ENCODE measurements at regions not wholly inside any gene's neighbourhood (a gene's known extent, or its start where the extent isn't known, plus 50 kb on each side); places are given as distances from the start of the nearest gene placed in this dataset.
"Not testable (repeated sequence)": the region's sequence is repeated elsewhere in the genome, so short reads cannot be mapped to it uniquely, and the experiment has no call there.

- Histone ChIP-seq H3K9me3 (ENCODE audit: low read length) (no peaks in the 10 kb centered on the region), H3K36me3 (ENCODE audit: insufficient read depth, low read length) (no peaks in the 10 kb centered on the region), H4K20me1 (ENCODE audit: insufficient read depth, low read length) (no peaks in the 10 kb centered on the region; the same call in 1 of the 2 replicates), H3K4me1 (ENCODE audit: insufficient read depth, low read length, poor library complexity, severe bottlenecking) (no peaks in the 10 kb centered on the region), H3K4me2 (ENCODE audit: low read length) (no peak overlapping the region), H3K9me2 (ENCODE audit: insufficient read depth, low read length) (no peaks in the 10 kb centered on the region), H3K4me3 (ENCODE audit: low read depth, low read length, poor library complexity, severe bottlenecking) (no peak overlapping the region), H3K27ac (ENCODE audit: low read depth, low read length, poor library complexity, severe bottlenecking) (no peak overlapping the region), H3K79me2 (ENCODE audit: insufficient read depth, low read depth, low read length) (no peaks in the 10 kb centered on the region), H2AFZ (ENCODE audit: low read length) (no peak overlapping the region)
- ChIA-PET CTCF (ENCODE audit: unreplicated experiment) (no interaction called here), POLR2A (no interaction called here)
- TF ChIP-seq CTCF (conservative IDR thresholded peaks at IDR 0.05; ENCODE audit: low read length) (no peak), EZH2phosphoT487 (IDR thresholded peaks at IDR 0.05; ENCODE audit: borderline replicate concordance, low read depth, low read length) (no peak)
- intact Hi-C loops (cut with micrococcal nuclease; ENCODE audit: unreplicated experiment), result no loop called here
- no TSS peak for BruUV-seq (replicated peaks)
- no peak for DNase-seq (ENCODE audit: low spot score)
These were observed 191.8 kb downstream of the ESM1 start for GRCh38 chr5:54793468-54794134.

GRCh38 chr5:54792611-54793404, 192.6 kb downstream of the ESM1 start:
- Histone ChIP-seq H3K4me1 (ENCODE audit: insufficient read depth, low read length, poor library complexity, severe bottlenecking) (no peaks in the 10 kb centered on the region), H3K9me2 (ENCODE audit: insufficient read depth, low read length) (no peaks in the 10 kb centered on the region), H3K79me2 (ENCODE audit: insufficient read depth, low read depth, low read length) (no peaks in the 10 kb centered on the region), H4K20me1 (ENCODE audit: insufficient read depth, low read length) (no peaks in the 10 kb centered on the region; the same call in 1 of the 2 replicates), H3K36me3 (ENCODE audit: insufficient read depth, low read length) (no peaks in the 10 kb centered on the region), H2AFZ (ENCODE audit: low read length) (no peak overlapping the region), H3K4me3 (ENCODE audit: low read depth, low read length, poor library complexity, severe bottlenecking) (no peak overlapping the region), H3K9me3 (ENCODE audit: low read length) (no peaks in the 10 kb centered on the region), H3K4me2 (ENCODE audit: low read length) (no peak overlapping the region), H3K27ac (ENCODE audit: low read depth, low read length, poor library complexity, severe bottlenecking) (no peak overlapping the region)
- intact Hi-C loops (cut with micrococcal nuclease; ENCODE audit: unreplicated experiment), result no loop called here
- no peak for DNase-seq (ENCODE audit: low spot score)
- TF ChIP-seq CTCF (conservative IDR thresholded peaks at IDR 0.05; ENCODE audit: low read length), result no peak
- TF ChIP-seq EZH2phosphoT487 (IDR thresholded peaks at IDR 0.05; ENCODE audit: borderline replicate concordance, low read depth, low read length), result no peak
- ChIA-PET POLR2A (interaction anchor here (0.6 kb wide), 1 partner anchor 10 kb away, joined by 3 read pairs; no protein-coding TSS in a partner anchor), CTCF (ENCODE audit: unreplicated experiment) (no interaction called here)
- no TSS peak for BruUV-seq (replicated peaks)

- H3K4me3 ChIP-seq (ENCODE audit: low read depth, low read length, poor library complexity, severe bottlenecking); BruUV-seq (replicated peaks); intact Hi-C loops (cut with micrococcal nuclease; ENCODE audit: unreplicated experiment); POLR2A ChIA-PET; H3K9me3 ChIP-seq (ENCODE audit: low read length); H2AFZ ChIP-seq (ENCODE audit: low read length); H3K36me3 ChIP-seq (ENCODE audit: insufficient read depth, low read length); H4K20me1 ChIP-seq (ENCODE audit: insufficient read depth, low read length); DNase-seq (ENCODE audit: low spot score); CTCF ChIA-PET (ENCODE audit: unreplicated experiment); H3K4me1 ChIP-seq (ENCODE audit: insufficient read depth, low read length, poor library complexity, severe bottlenecking); H3K4me2 ChIP-seq (ENCODE audit: low read length); H3K9me2 ChIP-seq (ENCODE audit: insufficient read depth, low read length); H3K27ac ChIP-seq (ENCODE audit: low read depth, low read length, poor library complexity, severe bottlenecking); H3K79me2 ChIP-seq (ENCODE audit: insufficient read depth, low read depth, low read length): not testable (repeated sequence)
These were observed 197.5 kb downstream of the ESM1 start for GRCh38 chr5:54787910-54788309.
